Activated CD4-positive, alpha-beta T cell treated with anti-CD3 and anti-CD28 coated beads, Interleukin-2, amount 50 U/mL, for 16 hours (primary cell): ENCODE measurements at regions not wholly inside any gene's neighbourhood (a gene's known extent, or its start where the extent isn't known, plus 50 kb on each side); places are given as distances from the start of the nearest gene placed in this dataset.
"Not testable (repeated sequence)": the region's sequence is repeated elsewhere in the genome, so short reads cannot be mapped to it uniquely, and the experiment has no call there.

Experiments used
- DNase-seq: peaks from one replicate; pipeline ENCODE4 v3.0.0-alpha.2; 2020

- DNase-seq: no peak
Measured at GRCh38 chr14:97773598-97773997, 976.4 kb downstream of the VRK1 start.

- no peak for DNase-seq
Measured at GRCh38 chr14:97776890-97777558, 979.8 kb downstream of the VRK1 start.

DNA sequence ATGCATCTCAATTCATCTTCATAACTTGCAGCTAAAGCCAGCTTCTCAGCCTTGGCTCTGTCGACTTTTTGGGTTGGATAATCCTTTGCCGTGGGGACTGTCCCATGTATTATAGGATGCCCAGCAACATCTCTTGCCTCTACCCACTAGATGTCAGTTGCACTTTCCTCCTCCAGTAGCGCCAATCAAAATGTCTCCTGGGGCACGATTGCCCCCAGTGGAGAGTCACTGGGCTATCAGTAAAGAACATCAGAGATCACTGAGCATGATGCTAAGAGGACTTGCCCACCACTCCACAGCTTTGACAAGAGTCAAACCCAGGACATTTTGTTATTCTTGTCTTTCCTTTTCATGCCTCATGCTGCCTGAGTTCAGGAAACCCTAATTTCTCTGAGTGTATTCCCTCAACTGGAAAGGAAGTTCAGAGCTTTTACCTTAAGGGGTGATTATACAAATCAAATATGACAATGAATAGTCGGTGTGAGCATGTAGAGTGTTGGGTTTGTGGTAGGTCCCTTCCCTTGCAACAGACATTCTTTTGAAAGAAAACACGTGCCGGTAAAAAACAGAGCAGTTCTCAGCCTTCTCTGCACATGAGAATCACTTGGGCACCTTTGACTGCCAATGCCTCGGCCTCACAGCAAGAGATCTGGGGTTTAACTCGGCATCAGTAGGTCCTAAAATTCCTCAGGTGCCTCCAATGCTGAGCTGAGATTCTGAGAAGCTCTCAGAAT is 980.6 kb downstream of the VRK1 start:
- no peak for DNase-seq

DNA sequence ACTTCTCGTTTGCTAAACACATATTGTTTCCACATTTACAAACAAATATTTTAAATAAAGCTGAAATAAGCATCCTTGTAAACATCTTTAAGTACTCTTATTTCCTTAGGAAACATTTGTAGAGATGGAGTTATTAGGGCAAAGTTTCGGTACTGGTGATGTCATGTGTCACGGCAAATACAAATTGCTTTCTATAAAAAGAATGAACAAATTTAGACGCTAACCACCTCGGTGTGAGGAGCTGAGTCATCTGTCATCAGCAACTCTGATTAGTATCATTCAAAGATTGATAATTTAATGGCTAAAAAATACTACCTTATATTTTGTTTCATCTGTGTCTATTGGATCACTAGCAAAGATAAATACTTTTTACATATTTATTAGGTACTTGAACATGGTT is 982.0 kb downstream of the VRK1 start:
- no peak for DNase-seq

- no peak for DNase-seq
Measured at GRCh38 chr14:97780804-97781203, 983.6 kb downstream of the VRK1 start.

DNA sequence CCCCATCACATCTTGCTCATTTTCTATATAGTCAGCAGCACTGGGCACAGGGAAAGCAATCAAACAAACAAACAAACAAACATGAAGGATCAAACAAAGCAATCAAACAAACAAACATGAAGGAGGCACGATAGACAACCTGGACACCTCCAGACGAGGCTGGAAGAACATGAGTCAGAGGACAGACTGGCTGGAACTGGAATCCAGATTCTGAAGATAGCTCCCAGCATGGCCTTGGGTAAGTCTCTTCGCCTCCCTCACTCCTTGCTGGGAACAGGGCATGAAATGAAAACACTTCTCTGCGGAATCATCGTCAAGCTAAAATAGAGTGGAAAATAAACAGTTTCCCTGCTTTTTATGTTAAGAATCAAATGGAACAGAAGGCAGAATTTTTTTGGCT is 984.8 kb downstream of the VRK1 start:
- no peak for DNase-seq

DNA sequence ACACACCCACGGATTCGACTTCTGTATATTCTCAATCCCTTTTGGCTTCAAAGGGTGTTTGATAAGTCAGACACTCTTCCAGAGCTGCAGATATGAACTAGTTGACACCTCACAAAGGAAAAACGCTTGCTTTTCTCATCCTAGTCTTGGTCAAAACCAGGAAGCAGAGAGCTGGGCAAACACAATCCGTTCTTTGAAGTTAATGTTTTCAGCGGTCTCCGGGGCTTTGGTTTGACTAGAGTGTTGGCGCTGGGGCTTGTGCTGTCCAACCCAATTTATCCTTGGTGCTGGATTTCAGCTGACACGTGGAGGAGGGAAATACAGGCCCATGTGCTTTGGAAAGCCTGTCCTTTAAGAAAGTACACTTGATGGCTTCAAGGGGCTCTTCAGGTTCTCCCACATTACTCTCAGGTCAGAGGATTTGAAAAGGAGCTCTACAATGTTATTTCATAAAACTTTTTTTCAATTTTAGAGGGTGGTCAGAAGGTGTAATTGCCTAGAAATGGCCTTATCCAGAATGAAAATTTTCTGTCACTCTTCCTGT is 985.8 kb downstream of the VRK1 start:
- DNase-seq: no peak

DNA sequence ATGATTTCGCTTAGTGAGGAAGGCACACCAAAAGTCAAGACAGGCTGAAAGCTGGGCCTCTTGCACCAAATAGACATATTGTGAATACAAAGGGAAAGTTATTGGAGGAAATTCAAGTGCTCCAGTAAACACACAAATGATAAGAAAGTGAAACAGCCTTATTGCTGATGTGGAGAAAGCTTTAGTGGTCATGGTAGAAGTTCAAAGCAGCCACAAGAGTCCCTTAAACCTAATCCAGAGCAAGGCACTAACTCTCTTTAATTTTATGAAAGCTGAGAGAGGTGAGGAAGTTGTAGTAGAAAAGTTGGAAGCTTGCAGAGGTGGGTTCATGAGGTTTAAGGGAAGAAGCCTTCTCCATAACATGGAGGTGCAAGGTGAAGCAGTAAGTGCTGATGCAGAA is 988.3 kb downstream of the VRK1 start:
- DNase-seq: no peak

DNA sequence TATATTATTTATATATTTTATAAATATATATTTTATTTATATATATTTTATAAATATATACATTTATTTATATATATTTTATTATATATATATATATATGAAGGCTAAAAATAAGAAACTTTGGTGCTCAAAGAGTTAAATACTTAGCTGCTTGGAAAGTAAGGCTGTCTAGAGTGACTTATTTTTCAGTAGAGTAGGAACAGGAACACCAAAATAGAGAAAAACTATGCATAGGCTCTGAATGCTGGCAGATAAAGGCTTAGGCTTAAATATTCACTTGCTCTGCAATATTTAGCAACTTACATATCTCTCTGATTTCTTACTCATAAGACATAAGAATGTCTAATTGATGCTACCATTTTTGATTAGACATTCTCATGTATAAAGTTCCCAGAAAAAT is 991.2 kb downstream of the VRK1 start:
- no peak for DNase-seq

DNA sequence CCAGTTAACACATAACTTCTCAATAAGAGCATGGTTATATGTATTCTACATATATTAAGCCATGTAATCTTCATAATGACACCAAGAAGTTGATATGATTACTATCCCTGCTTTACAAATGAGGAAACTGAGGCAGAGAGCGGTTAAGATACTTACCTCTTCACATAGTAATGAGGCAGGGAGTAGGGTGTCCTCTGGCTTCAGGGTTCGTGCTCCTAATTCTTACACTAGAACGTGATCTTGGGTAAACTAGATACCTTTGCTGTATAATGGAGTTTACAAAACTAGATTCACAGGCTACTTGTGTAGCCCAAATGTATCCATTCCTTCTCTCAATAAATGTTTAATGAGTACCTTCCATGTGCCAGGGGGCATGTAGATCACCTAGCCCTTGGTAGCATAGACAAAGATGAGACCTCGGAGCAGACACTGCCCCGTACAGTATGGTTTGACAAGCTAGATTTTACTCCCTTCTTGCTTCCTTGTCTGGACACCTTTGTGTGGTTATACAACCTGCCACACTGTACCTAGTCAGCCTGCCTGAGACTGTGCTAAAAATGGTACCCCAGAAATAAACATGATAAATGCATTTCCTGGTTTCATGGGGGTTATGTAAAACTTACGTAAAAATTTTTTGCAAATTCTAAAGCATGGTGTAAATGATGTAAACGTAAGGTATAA is 991.8 kb downstream of the VRK1 start:
- no peak for DNase-seq

DNA sequence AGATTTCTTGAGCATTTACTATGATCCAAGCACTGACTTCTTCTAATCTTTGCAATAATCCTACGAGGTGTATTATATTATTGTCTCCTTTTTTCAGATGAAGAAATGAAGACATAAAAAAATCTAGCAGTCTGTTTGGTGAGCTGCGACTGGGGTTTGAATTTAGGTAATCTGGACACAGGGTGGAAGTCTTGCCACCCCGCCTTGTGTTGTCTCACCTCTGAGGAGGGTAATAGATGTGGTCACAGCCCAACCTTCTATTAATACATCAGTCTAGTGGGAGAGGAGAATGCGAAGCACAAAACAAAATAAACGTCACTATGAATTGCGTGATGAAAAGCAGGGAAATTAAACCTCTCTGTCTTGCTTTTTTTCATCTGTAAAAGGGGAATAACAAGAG is 993.9 kb downstream of the VRK1 start:
- DNase-seq: no peak

- no peak for DNase-seq
Measured at GRCh38 chr14:97791906-97792305, 994.7 kb downstream of the VRK1 start.

- peak; percentile 41 for DNase-seq
Measured at GRCh38 chr14:97796511-97796910, 999.3 kb downstream of the VRK1 start.

DNA sequence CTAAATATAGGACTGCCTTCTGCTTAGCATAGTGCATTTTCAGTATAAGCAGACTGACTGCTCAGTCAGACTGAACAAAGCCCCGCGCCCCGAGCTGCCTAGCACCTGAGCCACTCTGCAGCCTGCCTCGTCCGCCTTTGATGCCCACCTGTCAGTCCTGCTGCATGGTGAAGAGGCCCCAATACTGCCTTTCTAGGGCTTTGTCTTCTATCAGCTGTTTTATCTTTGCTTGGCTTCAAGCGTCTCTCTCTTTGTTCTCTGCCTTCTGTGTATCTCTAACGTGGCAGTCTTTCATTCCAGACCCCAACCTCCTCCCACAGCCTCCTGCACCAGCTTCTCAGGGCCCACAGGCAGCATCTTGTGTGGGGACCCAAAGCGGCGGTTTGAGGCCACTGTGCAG is 1001.0 kb downstream of the VRK1 start:
- no peak for DNase-seq

DNA sequence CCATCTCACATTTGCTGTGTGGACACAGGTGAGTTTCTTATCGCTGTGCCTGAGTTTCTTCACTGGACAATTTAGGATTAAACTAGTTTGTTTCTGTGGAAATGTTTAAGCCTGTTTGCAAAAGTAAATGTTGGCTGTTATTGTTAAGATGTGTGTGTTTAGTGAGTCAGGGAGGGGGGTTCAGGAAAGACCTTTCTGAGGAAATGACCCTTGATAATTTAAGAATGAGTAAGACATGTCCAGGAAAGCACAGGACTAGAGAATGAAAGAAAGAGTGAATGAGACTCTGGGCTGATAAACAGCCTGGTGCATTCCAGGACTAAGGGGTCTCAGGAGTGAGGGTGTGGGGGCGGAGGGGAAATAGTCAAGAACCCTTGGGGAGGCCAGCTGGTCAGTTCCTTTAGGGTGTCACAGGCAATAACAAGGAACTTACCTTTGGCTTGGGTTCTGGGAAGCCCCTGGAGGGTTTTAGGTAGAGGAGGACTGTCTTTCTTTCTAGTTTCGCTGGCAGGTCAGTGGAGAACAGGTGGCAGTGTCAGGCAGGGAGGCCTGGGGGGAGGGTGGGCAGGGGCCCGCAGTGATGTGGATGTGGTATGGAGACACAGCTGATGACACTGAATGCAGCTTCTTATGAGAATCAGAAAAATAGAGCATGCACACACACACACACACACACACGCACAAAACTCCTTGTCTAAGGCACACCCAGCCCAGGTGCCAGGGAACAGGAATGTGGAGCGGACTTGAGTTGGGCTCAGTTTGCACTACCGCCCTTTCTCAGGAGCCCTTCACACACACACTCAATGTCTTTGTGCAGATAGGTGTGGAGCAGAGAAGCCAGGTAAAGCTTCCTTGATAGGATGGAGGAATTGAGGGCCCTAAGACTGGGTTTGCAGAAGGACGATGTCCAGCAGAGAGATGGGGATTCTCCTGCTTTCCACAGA is 1005.5 kb downstream of the VRK1 start:
- DNase-seq: no peak

- no peak for DNase-seq
Measured at GRCh38 chr14:97804056-97804455, 1006.9 kb downstream of the VRK1 start.

GRCh38 chr14:97806891-97807290 is 1009.7 kb downstream of the VRK1 start:
- no peak for DNase-seq

GRCh38 chr14:97808541-97808940 is 1011.4 kb downstream of the VRK1 start:
- DNase-seq: not testable (repeated sequence)

- DNase-seq: no peak
Measured at GRCh38 chr14:97813556-97813955, 1016.4 kb downstream of the VRK1 start.

DNA sequence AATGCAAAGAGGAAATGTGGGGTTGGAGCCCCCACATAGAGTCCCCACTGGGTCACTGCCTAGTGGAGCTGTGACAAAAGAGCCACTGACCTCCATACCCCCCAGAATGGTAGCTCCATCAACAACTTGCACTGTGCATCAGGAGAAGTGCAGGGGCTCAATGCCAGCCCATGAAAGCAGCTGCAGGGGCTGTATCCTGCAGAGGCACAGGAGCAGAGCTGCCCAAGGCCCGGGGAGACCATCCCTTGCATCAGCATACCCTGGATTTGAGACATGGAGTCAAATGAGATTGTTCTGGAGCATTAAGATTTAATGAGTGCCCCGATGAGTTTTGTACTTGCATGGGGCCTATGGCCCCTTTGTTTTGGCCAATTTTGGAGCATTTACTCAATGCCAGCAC is 1023.6 kb downstream of the VRK1 start:
- DNase-seq: no peak

DNA sequence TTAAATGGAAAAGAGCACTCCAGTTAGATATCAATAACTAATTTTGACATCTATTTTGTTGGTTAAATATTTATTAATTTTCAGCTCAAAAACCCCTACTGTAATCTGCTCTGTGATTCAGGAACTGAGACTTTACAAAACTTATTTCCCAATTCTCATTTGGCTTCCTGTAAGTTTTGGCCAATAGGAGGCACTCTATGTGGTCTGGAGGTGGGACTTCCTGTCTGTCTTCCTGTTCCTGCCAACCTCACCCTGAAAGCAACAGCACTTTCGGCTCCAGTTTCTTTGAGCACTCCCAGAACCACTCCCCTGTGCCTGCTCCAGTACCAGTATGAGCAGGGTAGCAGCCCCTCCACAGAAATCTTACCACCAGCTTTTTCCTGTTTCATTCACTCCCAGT is 1027.0 kb downstream of the VRK1 start:
- DNase-seq: no peak

DNA sequence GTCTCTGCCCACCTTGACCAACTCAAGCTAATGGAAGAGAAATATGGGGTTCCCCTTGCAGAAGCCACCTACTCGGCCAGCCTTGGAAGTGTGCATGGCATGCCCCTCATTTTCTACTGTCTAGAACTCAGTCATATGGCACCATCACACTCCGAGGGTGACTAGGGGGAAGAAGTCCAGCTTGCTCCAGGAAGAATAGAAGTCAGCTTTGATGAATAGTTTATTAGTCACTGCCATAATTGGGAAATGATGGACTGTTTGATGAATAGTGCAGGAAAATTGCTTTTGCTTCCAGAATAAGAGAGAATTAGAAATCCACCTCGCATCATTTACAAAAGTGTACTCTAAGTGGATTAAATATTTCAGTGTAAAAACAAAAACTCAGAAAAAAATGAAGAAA is 1030.6 kb downstream of the VRK1 start:
- no peak for DNase-seq

- no peak for DNase-seq
Measured at GRCh38 chr14:97832776-97833175, 1035.6 kb downstream of the VRK1 start.
